GM23338 (cell line): ENCODE measurements at regions not wholly inside any gene's neighbourhood (a gene's known extent, or its start where the extent isn't known, plus 50 kb on each side); places are given as distances from the start of the nearest gene placed in this dataset.

Source experiments
- ATAC-seq: fragments of 200-7000 bp; cut with Tn5 transposase; 3 replicates; pipeline ENCODE4 v1.9.1; 2020
- DNase-seq: peaks from one replicate; pipeline ENCODE4 v3.0.0-alpha.2; 2015; ENCODE audit warnings: low spot score
- H2AFZ ChIP-seq: fragments of 200-600 bp; sonication (generic); 2 replicates; pipeline ENCODE4 v1.8.0; 2016; ENCODE audit warnings: antibody characterized with exemption, mild to moderate bottlenecking, moderate library complexity
- H3F3A ChIP-seq: fragments of 200-600 bp; sonication (generic); replicated peaks from 2 replicates; pipeline ENCODE4 v1.8.0; 2017; ENCODE audit warnings: antibody characterized with exemption, mixed run types, low read depth
- H3K27ac ChIP-seq: fragments of 200-600 bp; sonication (generic); 2 replicates; pipeline ENCODE4 v1.6.1; 2016; ENCODE audit warnings: low read depth
- H3K27me3 ChIP-seq: fragments of 200-600 bp; sonication (generic); 2 replicates; pipeline ENCODE4 v1.8.0; 2016; ENCODE audit warnings: mild to moderate bottlenecking, mixed run types, moderate library complexity; ENCODE audit not compliant: insufficient read depth
- H3K36me3 ChIP-seq: fragments of 200-600 bp; sonication (generic); 2 replicates; pipeline ENCODE4 v1.8.0; 2016; ENCODE audit warnings: mild to moderate bottlenecking; ENCODE audit not compliant: insufficient read depth
- H3K4me1 ChIP-seq: fragments of 200-600 bp; sonication (generic); 2 replicates; pipeline ENCODE4 v1.8.0; 2016; ENCODE audit warnings: mild to moderate bottlenecking, moderate library complexity; ENCODE audit not compliant: insufficient read depth
- H3K4me2 ChIP-seq: fragments of 200-600 bp; sonication (generic); 2 replicates; pipeline ENCODE4 v1.7.1; 2017; ENCODE audit warnings: mixed run types
- H3K4me3 ChIP-seq: fragments of 200-600 bp; sonication (generic); 2 replicates; pipeline ENCODE4 v1.6.1; 2016; ENCODE audit warnings: mixed run types
- H3K79me2 ChIP-seq: fragments of 200-600 bp; sonication (generic); replicated peaks from 2 replicates; pipeline ENCODE4 v1.8.0; 2017; ENCODE audit warnings: mild to moderate bottlenecking; ENCODE audit not compliant: insufficient read depth
- H3K9me2 ChIP-seq: fragments of 200-600 bp; sonication (generic); 2 replicates; pipeline ENCODE4 v1.8.0; 2017; ENCODE audit not compliant: insufficient read depth
- H4K20me1 ChIP-seq: fragments of 200-600 bp; sonication (generic); replicated peaks from 2 replicates; pipeline ENCODE4 v1.8.0; 2017; ENCODE audit warnings: mild to moderate bottlenecking; ENCODE audit not compliant: insufficient read depth
- H3K27ac Mint-ChIP-seq: 2 replicates; pipeline ENCODE4 v1.8.0; 2020; ENCODE audit warnings: inconsistent platforms, mild to moderate bottlenecking, moderate library complexity, mixed read lengths
- H3K27me3 Mint-ChIP-seq: 3 replicates; pipeline ENCODE4 v1.8.0; 2022; ENCODE audit warnings: low read depth, mild to moderate bottlenecking, moderate library complexity, mixed read lengths, inconsistent platforms; ENCODE audit not compliant: insufficient read depth, poor library complexity
- H3K36me3 Mint-ChIP-seq: 3 replicates; pipeline ENCODE4 v1.8.0; 2021; ENCODE audit warnings: low read depth, mild to moderate bottlenecking, inconsistent platforms, moderate library complexity, mixed read lengths
- H3K4me1 Mint-ChIP-seq: 3 replicates; pipeline ENCODE4 v1.8.0; 2020; ENCODE audit warnings: mild to moderate bottlenecking, inconsistent platforms, mixed read lengths
- H3K4me3 Mint-ChIP-seq: 3 replicates; pipeline ENCODE4 v1.8.0; 2021; ENCODE audit warnings: moderate library complexity, mild to moderate bottlenecking, inconsistent platforms, mixed read lengths
- H3K9me3 Mint-ChIP-seq: 3 replicates; pipeline ENCODE4 v1.8.0; 2020; ENCODE audit warnings: moderate library complexity, mild to moderate bottlenecking, inconsistent platforms, mixed read lengths
- CREB1 ChIP-seq: fragments of 250-450 bp; sonication (Bioruptor Pico); IDR thresholded peaks from 2 replicates; pipeline ENCODE4 v1.5.0; 2020; ENCODE audit warnings: low read depth, mild to moderate bottlenecking, moderate library complexity
- ETS1 ChIP-seq: IDR thresholded peaks from 2 replicates; pipeline ENCODE4 v1.6.1; 2016; ENCODE audit warnings: antibody characterized with exemption
- EZH2 ChIP-seq: fragments of 200-600 bp; sonication (generic); IDR thresholded peaks from one replicate; pipeline ENCODE4 v1.8.0; 2017; ENCODE audit warnings: antibody characterized with exemption, mild to moderate bottlenecking, low read depth; ENCODE audit not compliant: unreplicated experiment
- EZH2phosphoT487 ChIP-seq: fragments of 200-600 bp; sonication (generic); IDR thresholded peaks from one replicate; pipeline ENCODE4 v1.8.1; 2018; ENCODE audit warnings: antibody characterized with exemption; ENCODE audit not compliant: unreplicated experiment
- JUNB ChIP-seq: IDR thresholded peaks from one replicate; pipeline ENCODE4 v1.6.1; 2016; ENCODE audit warnings: antibody characterized with exemption; ENCODE audit not compliant: unreplicated experiment
- NANOG ChIP-seq: IDR thresholded peaks from 2 replicates; pipeline ENCODE4 v1.6.1; 2016; ENCODE audit warnings: antibody characterized with exemption, borderline replicate concordance
- POLR2AphosphoS5 ChIP-seq: IDR thresholded peaks from 2 replicates; pipeline ENCODE4 v1.6.1; 2016; ENCODE audit warnings: antibody characterized with exemption, low read depth
- STAT1 ChIP-seq: IDR thresholded peaks from one replicate; pipeline ENCODE4 v1.6.1; 2016; ENCODE audit warnings: antibody characterized with exemption; ENCODE audit not compliant: unreplicated experiment
- ZNF114 ChIP-seq: fragments of 250-450 bp; sonication (Bioruptor Pico); IDR thresholded peaks from 2 replicates; pipeline ENCODE4 v1.5.0; 2020; ENCODE audit warnings: mild to moderate bottlenecking, moderate library complexity
- ZNF331 ChIP-seq: fragments of 250-450 bp; sonication (Bioruptor Pico); IDR thresholded peaks from 2 replicates; pipeline ENCODE4 v1.5.0; 2020; ENCODE audit warnings: low read depth, mild to moderate bottlenecking, moderate library complexity
- TF ChIP-seq, protein P1 (sequence below): IDR thresholded peaks from one replicate; pipeline ENCODE4 v1.6.1; 2018; ENCODE audit warnings: antibody characterized with exemption; ENCODE audit not compliant: unreplicated experiment
- TF ChIP-seq, protein P2 (sequence below): fragments of 250-450 bp; sonication (Bioruptor Pico); IDR thresholded peaks from 2 replicates; pipeline ENCODE4 v1.5.0; 2020; ENCODE audit warnings: mild to moderate bottlenecking, moderate library complexity
- TF ChIP-seq, protein P3 (sequence below), 2 experiments: fragments of 200-600 bp in 1 of 2; sonication (generic) in 1 of 2; conservative IDR thresholded peaks; 2 replicates each; pipeline versions ENCODE4 v1.5.1 to v1.6.1; 2016 to 2017; ENCODE audit warnings: antibody characterized with exemption in 2 of 2, low read depth in 2 of 2, mild to moderate bottlenecking in 2 of 2, moderate library complexity in 1 of 2

GRCh38 chr1:58143972-58144697, 402.4 kb downstream of the OMA1 start:
- Histone ChIP-seq H3K79me2 (no peaks in the 10 kb centered on the region), H3K4me3 (no peak overlapping the region), H3K27me3 (no peaks in the 10 kb centered on the region), H3K4me2 (no peak overlapping the region), H2AFZ (no peak overlapping the region), H4K20me1 (0 out of 2 replicates have a peak, but pooled peaks cover 2% of the 10 kb centered on the region), H3F3A (no peaks in the 10 kb centered on the region), H3K9me2 (0 out of 2 replicates have a peak, but pooled peaks cover 5% of the 10 kb centered on the region), H3K4me1 (peaks cover 10% of the 10 kb centered on the region; the same call in 1 of the 2 replicates), H3K27ac (no peak overlapping the region), H3K36me3 (no peaks in the 10 kb centered on the region)
- H3K9me3 Mint-ChIP-seq: peaks cover 6% of the 10 kb centered on the region; the same call in 2 of the 3 replicates
- no peak overlapping the region for H3K4me3 Mint-ChIP-seq
- TF ChIP-seq EZH2phosphoT487: no peak
- no peak for TF ChIP-seq ETS1
- no peak for TF ChIP-seq JUNB
- no peak for TF ChIP-seq ZNF114 (CRISPR knock-in tag)
- TF ChIP-seq, protein P1, sequence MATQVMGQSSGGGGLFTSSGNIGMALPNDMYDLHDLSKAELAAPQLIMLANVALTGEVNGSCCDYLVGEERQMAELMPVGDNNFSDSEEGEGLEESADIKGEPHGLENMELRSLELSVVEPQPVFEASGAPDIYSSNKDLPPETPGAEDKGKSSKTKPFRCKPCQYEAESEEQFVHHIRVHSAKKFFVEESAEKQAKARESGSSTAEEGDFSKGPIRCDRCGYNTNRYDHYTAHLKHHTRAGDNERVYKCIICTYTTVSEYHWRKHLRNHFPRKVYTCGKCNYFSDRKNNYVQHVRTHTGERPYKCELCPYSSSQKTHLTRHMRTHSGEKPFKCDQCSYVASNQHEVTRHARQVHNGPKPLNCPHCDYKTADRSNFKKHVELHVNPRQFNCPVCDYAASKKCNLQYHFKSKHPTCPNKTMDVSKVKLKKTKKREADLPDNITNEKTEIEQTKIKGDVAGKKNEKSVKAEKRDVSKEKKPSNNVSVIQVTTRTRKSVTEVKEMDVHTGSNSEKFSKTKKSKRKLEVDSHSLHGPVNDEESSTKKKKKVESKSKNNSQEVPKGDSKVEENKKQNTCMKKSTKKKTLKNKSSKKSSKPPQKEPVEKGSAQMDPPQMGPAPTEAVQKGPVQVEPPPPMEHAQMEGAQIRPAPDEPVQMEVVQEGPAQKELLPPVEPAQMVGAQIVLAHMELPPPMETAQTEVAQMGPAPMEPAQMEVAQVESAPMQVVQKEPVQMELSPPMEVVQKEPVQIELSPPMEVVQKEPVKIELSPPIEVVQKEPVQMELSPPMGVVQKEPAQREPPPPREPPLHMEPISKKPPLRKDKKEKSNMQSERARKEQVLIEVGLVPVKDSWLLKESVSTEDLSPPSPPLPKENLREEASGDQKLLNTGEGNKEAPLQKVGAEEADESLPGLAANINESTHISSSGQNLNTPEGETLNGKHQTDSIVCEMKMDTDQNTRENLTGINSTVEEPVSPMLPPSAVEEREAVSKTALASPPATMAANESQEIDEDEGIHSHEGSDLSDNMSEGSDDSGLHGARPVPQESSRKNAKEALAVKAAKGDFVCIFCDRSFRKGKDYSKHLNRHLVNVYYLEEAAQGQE: no peak
- TF ChIP-seq, protein P2, sequence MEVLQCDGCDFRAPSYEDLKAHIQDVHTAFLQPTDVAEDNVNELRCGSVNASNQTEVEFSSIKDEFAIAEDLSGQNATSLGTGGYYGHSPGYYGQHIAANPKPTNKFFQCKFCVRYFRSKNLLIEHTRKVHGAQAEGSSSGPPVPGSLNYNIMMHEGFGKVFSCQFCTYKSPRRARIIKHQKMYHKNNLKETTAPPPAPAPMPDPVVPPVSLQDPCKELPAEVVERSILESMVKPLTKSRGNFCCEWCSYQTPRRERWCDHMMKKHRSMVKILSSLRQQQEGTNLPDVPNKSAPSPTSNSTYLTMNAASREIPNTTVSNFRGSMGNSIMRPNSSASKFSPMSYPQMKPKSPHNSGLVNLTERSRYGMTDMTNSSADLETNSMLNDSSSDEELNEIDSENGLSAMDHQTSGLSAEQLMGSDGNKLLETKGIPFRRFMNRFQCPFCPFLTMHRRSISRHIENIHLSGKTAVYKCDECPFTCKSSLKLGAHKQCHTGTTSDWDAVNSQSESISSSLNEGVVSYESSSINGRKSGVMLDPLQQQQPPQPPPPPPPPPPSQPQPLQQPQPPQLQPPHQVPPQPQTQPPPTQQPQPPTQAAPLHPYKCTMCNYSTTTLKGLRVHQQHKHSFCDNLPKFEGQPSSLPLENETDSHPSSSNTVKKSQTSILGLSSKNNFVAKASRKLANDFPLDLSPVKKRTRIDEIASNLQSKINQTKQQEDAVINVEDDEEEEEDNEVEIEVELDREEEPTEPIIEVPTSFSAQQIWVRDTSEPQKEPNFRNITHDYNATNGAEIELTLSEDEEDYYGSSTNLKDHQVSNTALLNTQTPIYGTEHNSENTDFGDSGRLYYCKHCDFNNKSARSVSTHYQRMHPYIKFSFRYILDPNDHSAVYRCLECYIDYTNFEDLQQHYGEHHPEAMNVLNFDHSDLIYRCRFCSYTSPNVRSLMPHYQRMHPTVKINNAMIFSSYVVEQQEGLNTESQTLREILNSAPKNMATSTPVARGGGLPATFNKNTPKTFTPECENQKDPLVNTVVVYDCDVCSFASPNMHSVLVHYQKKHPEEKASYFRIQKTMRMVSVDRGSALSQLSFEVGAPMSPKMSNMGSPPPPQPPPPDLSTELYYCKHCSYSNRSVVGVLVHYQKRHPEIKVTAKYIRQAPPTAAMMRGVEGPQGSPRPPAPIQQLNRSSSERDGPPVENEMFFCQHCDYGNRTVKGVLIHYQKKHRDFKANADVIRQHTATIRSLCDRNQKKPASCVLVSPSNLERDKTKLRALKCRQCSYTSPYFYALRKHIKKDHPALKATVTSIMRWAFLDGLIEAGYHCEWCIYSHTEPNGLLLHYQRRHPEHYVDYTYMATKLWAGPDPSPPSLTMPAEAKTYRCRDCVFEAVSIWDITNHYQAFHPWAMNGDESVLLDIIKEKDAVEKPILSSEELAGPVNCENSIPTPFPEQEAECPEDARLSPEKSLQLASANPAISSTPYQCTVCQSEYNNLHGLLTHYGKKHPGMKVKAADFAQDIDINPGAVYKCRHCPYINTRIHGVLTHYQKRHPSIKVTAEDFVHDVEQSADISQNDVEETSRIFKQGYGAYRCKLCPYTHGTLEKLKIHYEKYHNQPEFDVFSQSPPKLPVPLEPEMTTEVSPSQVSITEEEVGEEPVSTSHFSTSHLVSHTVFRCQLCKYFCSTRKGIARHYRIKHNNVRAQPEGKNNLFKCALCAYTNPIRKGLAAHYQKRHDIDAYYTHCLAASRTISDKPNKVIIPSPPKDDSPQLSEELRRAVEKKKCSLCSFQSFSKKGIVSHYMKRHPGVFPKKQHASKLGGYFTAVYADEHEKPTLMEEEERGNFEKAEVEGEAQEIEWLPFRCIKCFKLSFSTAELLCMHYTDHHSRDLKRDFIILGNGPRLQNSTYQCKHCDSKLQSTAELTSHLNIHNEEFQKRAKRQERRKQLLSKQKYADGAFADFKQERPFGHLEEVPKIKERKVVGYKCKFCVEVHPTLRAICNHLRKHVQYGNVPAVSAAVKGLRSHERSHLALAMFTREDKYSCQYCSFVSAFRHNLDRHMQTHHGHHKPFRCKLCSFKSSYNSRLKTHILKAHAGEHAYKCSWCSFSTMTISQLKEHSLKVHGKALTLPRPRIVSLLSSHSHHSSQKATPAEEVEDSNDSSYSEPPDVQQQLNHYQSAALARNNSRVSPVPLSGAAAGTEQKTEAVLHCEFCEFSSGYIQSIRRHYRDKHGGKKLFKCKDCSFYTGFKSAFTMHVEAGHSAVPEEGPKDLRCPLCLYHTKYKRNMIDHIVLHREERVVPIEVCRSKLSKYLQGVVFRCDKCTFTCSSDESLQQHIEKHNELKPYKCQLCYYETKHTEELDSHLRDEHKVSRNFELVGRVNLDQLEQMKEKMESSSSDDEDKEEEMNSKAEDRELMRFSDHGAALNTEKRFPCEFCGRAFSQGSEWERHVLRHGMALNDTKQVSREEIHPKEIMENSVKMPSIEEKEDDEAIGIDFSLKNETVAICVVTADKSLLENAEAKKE (CRISPR knock-in tag): no peak
- TF ChIP-seq ZNF331 (CRISPR knock-in tag): no peak
- TF ChIP-seq CREB1 (CRISPR knock-in tag): no peak
- no peak for TF ChIP-seq STAT1
- no peak for TF ChIP-seq POLR2AphosphoS5
- TF ChIP-seq, protein P3, sequence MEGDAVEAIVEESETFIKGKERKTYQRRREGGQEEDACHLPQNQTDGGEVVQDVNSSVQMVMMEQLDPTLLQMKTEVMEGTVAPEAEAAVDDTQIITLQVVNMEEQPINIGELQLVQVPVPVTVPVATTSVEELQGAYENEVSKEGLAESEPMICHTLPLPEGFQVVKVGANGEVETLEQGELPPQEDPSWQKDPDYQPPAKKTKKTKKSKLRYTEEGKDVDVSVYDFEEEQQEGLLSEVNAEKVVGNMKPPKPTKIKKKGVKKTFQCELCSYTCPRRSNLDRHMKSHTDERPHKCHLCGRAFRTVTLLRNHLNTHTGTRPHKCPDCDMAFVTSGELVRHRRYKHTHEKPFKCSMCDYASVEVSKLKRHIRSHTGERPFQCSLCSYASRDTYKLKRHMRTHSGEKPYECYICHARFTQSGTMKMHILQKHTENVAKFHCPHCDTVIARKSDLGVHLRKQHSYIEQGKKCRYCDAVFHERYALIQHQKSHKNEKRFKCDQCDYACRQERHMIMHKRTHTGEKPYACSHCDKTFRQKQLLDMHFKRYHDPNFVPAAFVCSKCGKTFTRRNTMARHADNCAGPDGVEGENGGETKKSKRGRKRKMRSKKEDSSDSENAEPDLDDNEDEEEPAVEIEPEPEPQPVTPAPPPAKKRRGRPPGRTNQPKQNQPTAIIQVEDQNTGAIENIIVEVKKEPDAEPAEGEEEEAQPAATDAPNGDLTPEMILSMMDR (conservative IDR thresholded peaks at IDR 0.05; ENCODE audit: low read depth in 2 of 2): no peak
- TF ChIP-seq EZH2: no peak
- no peak for TF ChIP-seq NANOG
- no peaks in the 10 kb centered on the region for H3K27me3 Mint-ChIP-seq
- H3K4me1 Mint-ChIP-seq: peaks cover 6% of the 10 kb centered on the region
- H3K27ac Mint-ChIP-seq: no peak overlapping the region
- H3K36me3 Mint-ChIP-seq: no peaks in the 10 kb centered on the region; the same call in 1 of the 3 replicates
- ATAC-seq (no peak), DNase-seq (no peak)
